ENCODE measurements at regions not wholly inside any gene's neighbourhood (a gene's known extent, or its start where the extent isn't known, plus 50 kb on each side); places are given as distances from the start of the nearest gene placed in this dataset.

DNA sequence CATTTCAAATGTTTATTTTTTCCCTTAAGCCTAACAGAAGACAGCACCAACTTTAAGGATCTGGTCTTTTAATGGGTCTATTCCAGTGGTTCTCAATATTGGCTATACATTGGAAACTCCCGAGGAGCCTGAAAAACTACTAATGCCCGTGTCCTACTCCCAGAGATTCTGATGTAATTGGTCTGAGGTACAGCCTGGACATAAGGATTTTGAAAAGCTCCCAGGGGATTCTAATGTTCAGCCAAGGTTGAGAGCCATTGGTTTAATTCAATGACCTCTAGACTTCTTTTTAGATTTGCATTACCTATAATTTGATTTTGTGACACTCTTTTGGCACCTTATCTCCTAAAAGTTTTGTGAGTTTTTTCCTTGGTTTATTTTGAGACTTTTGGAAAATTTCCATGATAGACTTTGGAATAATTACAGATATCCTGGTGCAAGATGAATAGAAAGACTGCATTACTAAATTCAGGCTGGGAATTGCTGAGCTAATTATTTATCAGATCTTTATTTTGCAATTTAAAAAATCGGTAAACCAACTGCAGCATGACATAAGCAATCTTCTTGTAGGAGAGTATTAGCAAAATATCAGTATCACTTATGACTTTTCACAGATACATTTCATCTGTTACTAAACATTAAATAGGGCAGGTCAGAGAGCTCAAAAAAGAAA is 91.5 kb upstream of the ELL2 start:
- H3K27me3 ChIP-seq, result no peaks in the 10 kb centered on the region
- intact Hi-C loops (cut with DNase I; ENCODE audit: low total_unique reads), result no loop called here
- TF ChIP-seq CTCF (IDR thresholded peaks at IDR 0.05), result no peak
- TF ChIP-seq EP300 (IDR thresholded peaks at IDR 0.05), result no peak
- TF ChIP-seq POLR2AphosphoS5 (IDR thresholded peaks at IDR 0.05), result no peak
- no peak for TF ChIP-seq POLR2A (IDR thresholded peaks at IDR 0.05)
- peaks cover 0 to 23% (median 5%) of the 10 kb centered on the region in 4 donors for H3K4me1 ChIP-seq
- H3K9me3 ChIP-seq, result no peaks in the 10 kb centered on the region
- no peak overlapping the region for H3K4me3 ChIP-seq
- 77 to 89% (median 83%) methylated on average over 3 of the region's 3 CpGs for WGBS, 5 donors
- no peak for DNase-seq
- H3K36me3 ChIP-seq, result no peaks in the 10 kb centered on the region
- H3K27ac ChIP-seq, result no peak overlapping the region

GRCh38 chr5:96052374-96052773 is 90.7 kb upstream of the ELL2 start:
- no peak overlapping the region for H3K27ac ChIP-seq
- H3K36me3 ChIP-seq, result no peaks in the 10 kb centered on the region
- no peak overlapping the region for H3K4me3 ChIP-seq
- 91 to 99% (median 97%) methylated on average over 1 of the region's 1 CpG for WGBS, 5 donors
- TF ChIP-seq POLR2AphosphoS5 (IDR thresholded peaks at IDR 0.05), result no peak
- TF ChIP-seq CTCF (IDR thresholded peaks at IDR 0.05), result no peak
- peaks cover 0 to 23% (median 5%) of the 10 kb centered on the region in 4 donors for H3K4me1 ChIP-seq
- no peaks in the 10 kb centered on the region for H3K27me3 ChIP-seq
- intact Hi-C loops (cut with DNase I; ENCODE audit: low total_unique reads), result no loop called here
- DNase-seq, result no peak
- no peaks in the 10 kb centered on the region for H3K9me3 ChIP-seq

GRCh38 chr5:96051401-96051830 is 89.8 kb upstream of the ELL2 start:
- TF ChIP-seq POLR2AphosphoS5 (IDR thresholded peaks at IDR 0.05) (no peak), CTCF (IDR thresholded peaks at IDR 0.05) (no peak), POLR2A (IDR thresholded peaks at IDR 0.05) (no peak), EP300 (IDR thresholded peaks at IDR 0.05) (no peak)
- WGBS, 5 donors, result 47 to 74% (median 70%) methylated on average over 4 of the region's 4 CpGs
- H3K27ac ChIP-seq, result no peak overlapping the region
- no peaks in the 10 kb centered on the region for H3K9me3 ChIP-seq
- intact Hi-C loops (cut with DNase I; ENCODE audit: low total_unique reads), result no loop called here
- H3K27me3 ChIP-seq, result no peaks in the 10 kb centered on the region
- H3K4me1 ChIP-seq, result peaks cover 0 to 23% (median 5%) of the 10 kb centered on the region in 4 donors
- H3K36me3 ChIP-seq, result no peaks in the 10 kb centered on the region
- DNase-seq, result no peak
- no peak overlapping the region for H3K4me3 ChIP-seq

DNA sequence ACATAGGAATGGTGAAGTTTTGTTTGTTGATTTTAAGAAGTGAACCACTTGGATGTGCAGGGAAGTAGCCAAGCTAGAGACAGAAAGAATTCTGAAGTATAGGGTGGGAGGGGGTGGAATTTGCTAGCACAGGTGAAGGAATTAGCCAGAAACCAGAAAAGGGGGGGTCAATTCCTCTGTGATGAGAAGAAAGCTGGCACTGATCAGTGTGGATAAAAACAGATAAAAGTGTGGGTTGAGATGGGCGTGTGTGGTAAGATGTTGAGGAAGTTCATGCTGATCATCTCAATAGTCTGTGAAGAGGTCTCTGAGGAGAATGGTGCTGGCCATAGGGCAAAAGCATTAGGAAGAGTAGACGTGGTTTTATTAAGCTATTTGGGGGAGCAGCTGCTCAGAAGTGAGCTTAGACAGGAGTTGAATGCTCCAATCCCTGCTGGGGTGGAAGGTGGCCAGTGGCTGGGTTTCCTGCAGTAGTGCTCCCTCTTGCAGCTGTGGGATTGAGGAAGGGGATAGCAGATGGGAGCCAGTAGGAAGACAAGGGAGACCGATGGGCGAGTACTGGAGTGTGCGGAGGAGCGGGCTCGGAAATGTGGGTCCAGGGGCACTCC is 88.7 kb upstream of the ELL2 start:
- TF ChIP-seq POLR2AphosphoS5 (IDR thresholded peaks at IDR 0.05), result no peak
- no peak for TF ChIP-seq POLR2A (IDR thresholded peaks at IDR 0.05)
- TF ChIP-seq CTCF (IDR thresholded peaks at IDR 0.05), result no peak
- no peak for TF ChIP-seq EP300 (IDR thresholded peaks at IDR 0.05)

More for the DNA sequence above, 88.7 kb upstream of the ELL2 start:
- Histone ChIP-seq H3K4me1 (peaks cover 0 to 23% (median 5%) of the 10 kb centered on the region in 4 donors), H3K36me3 (no peaks in the 10 kb centered on the region), H3K27me3 (no peaks in the 10 kb centered on the region), H3K4me3 (no peak overlapping the region), H3K27ac (no peak overlapping the region), H3K9me3 (no peaks in the 10 kb centered on the region)
- 87 to 93% (median 91%) methylated on average over 7 of the region's 7 CpGs for WGBS, 5 donors
- DNase-seq, result no peak
- intact Hi-C loops (cut with DNase I; ENCODE audit: low total_unique reads), result no loop called here

Measured in stomach (tissue), 8 donors.